SK-N-SH (cell line): ENCODE measurements at regions not wholly inside any gene's neighbourhood (a gene's known extent, or its start where the extent isn't known, plus 50 kb on each side); places are given as distances from the start of the nearest gene placed in this dataset.

Experiments
- CTCF ChIA-PET: fragments of 300-600, 350-600 bp; formaldehyde crosslinking; extraction: SDS; loops from one replicate; lab custom pipeline; 2021; lab: Yijun Ruan, JAX
- POLR2A ChIA-PET: fragments of 350-600 bp; sonication (Branson Sonifier 250); formaldehyde crosslinking; extraction: SDS; loops from one replicate; lab custom pipeline; 2020; ENCODE audit warnings: antibody characterized with exemption, inconsistent platforms; lab: Yijun Ruan, JAX
- DNase-seq: peaks from one replicate; pipeline ENCODE4 v3.0.0; 2012
- H2AFZ ChIP-seq: fragments of 200-600 bp; sonication (generic); 2 replicates; pipeline ENCODE4 v1.8.1; 2016; ENCODE audit warnings: antibody characterized with exemption, mild to moderate bottlenecking, low read depth
- H3F3A ChIP-seq: fragments of 200-600 bp; sonication (generic); replicated peaks from 2 replicates; pipeline ENCODE3; 2016; ENCODE audit warnings: antibody characterized with exemption, mild to moderate bottlenecking; ENCODE audit not compliant: insufficient read depth
- H3K27ac ChIP-seq, 2 experiments: fragments of 200-500 bp in 1 of 2; fragments of 200-600 bp in 1 of 2; sonication (Bioruptor generic) in 1 of 2; sonication (generic), shearing (Covaris generic) in 1 of 2; 2 replicates each; pipeline versions ENCODE4 v1.5.1 to v1.6.1; 2014 to 2016; ENCODE audit warnings: low read depth in 2 of 2, inconsistent platforms in 1 of 2, low read length in 1 of 2, mild to moderate bottlenecking in 1 of 2, mixed read lengths in 1 of 2
- H3K27me3 ChIP-seq: fragments of 200-600 bp; sonication (generic), shearing (Covaris generic); 2 replicates; pipeline ENCODE4 v1.6.1; 2016; ENCODE audit warnings: mixed run types; ENCODE audit not compliant: insufficient read depth
- H3K36me3 ChIP-seq, 2 experiments: fragments of 200-500 bp in 1 of 2; fragments of 200-600 bp in 1 of 2; sonication (Bioruptor generic) in 1 of 2; sonication (generic) in 1 of 2; replicated peaks in 1 of 2; 2 replicates each; pipeline versions ENCODE3 to v1.5.1; 2014 to 2016; ENCODE audit warnings: low read length in 1 of 2, mild to moderate bottlenecking in 1 of 2; ENCODE audit not compliant: insufficient read depth in 2 of 2, control insufficient read depth in 1 of 2
- H3K4me1 ChIP-seq, 2 experiments: fragments of 200-500 bp in 1 of 2; fragments of 200-600 bp in 1 of 2; sonication (Bioruptor generic) in 1 of 2; sonication (generic), shearing (Covaris generic) in 1 of 2; 2 replicates each; pipeline versions ENCODE4 v1.5.1 to v1.6.1; 2014 to 2016; ENCODE audit warnings: low read depth in 1 of 2, low read length in 1 of 2, mixed run types in 1 of 2; ENCODE audit not compliant: insufficient read depth in 2 of 2, control insufficient read depth in 1 of 2
- H3K4me2 ChIP-seq: fragments of 200-600 bp; sonication (generic), shearing (Covaris generic); 2 replicates; pipeline ENCODE4 v1.6.1; 2017; ENCODE audit warnings: mixed run types
- H3K4me3 ChIP-seq, 2 experiments: fragments of 200-500 bp in 1 of 2; fragments of 200-600 bp in 1 of 2; sonication (Bioruptor generic) in 1 of 2; sonication (generic), shearing (Covaris generic) in 1 of 2; 2 replicates each; pipeline versions ENCODE4 v1.5.1 to v1.8.1; 2014 to 2016; ENCODE audit warnings: low read depth in 2 of 2, inconsistent platforms in 1 of 2, low read length in 1 of 2, mild to moderate bottlenecking in 1 of 2, mixed read lengths in 1 of 2, moderate library complexity in 1 of 2
- H3K79me2 ChIP-seq: fragments of 200-600 bp; sonication (generic); 2 replicates; pipeline ENCODE4 v1.8.1; 2017; ENCODE audit warnings: mild to moderate bottlenecking; ENCODE audit not compliant: insufficient read depth
- H3K9ac ChIP-seq: fragments of 200-600 bp; sonication (generic); 2 replicates; pipeline ENCODE4 v1.6.1; 2017; ENCODE audit warnings: mixed run types
- H3K9me2 ChIP-seq: fragments of 200-600 bp; sonication (generic); 2 replicates; pipeline ENCODE4 v1.6.1; 2017; ENCODE audit warnings: mixed run types
- H3K9me3 ChIP-seq: fragments of 200-600 bp; sonication (generic); 2 replicates; pipeline ENCODE4 v1.6.1; 2017; ENCODE audit warnings: mixed run types, mild to moderate bottlenecking, moderate library complexity
- H4K20me1 ChIP-seq: fragments of 200-600 bp; sonication (generic); 2 replicates; pipeline ENCODE4 v1.6.1; 2017; ENCODE audit warnings: mild to moderate bottlenecking, mixed run types; ENCODE audit not compliant: insufficient read depth
- CHD2 ChIP-seq: fragments of 150-350 bp; IDR thresholded peaks from 2 replicates; pipeline ENCODE4 v1.6.1; 2018; ENCODE audit warnings: low read length; ENCODE audit not compliant: partially characterized antibody
- EP300 ChIP-seq, 2 experiments: IDR thresholded peaks; 2 replicates each; pipeline versions ENCODE4 v1.4.0 to v1.6.1; 2012; ENCODE audit warnings: borderline replicate concordance in 1 of 2, low read depth in 1 of 2, low read length in 1 of 2
- EZH2phosphoT487 ChIP-seq: fragments of 200-600 bp; sonication (generic); IDR thresholded peaks from 2 replicates; pipeline ENCODE4 v1.6.1; 2017; ENCODE audit warnings: low read depth, mixed run types, mild to moderate bottlenecking, antibody characterized with exemption, moderate library complexity, borderline replicate concordance
- FOSL2 ChIP-seq: IDR thresholded peaks from 2 replicates; pipeline ENCODE4 v1.4.0; 2012; ENCODE audit warnings: low read depth, mild to moderate bottlenecking, moderate library complexity, borderline replicate concordance
- FOXM1 ChIP-seq: IDR thresholded peaks from 2 replicates; pipeline ENCODE4 v1.4.0; 2012; ENCODE audit warnings: low read depth, mild to moderate bottlenecking
- GABPA ChIP-seq: IDR thresholded peaks from 2 replicates; pipeline ENCODE4 v1.4.0; 2012; ENCODE audit warnings: low read depth, mild to moderate bottlenecking
- GATA2 ChIP-seq: sonication (generic); formaldehyde crosslinking; IDR thresholded peaks from 2 replicates; pipeline ENCODE4 v1.5.0; 2020; ENCODE audit warnings: mild to moderate bottlenecking, missing genetic modification reagents
- JUND ChIP-seq: IDR thresholded peaks from 2 replicates; pipeline ENCODE4 v1.4.0; 2012
- MAX ChIP-seq: IDR thresholded peaks from 2 replicates; pipeline ENCODE4 v1.4.0; 2012; ENCODE audit warnings: low read depth
- MEF2A ChIP-seq: IDR thresholded peaks from 2 replicates; pipeline ENCODE4 v1.4.0; 2012; ENCODE audit warnings: low read depth, borderline replicate concordance
- MXI1 ChIP-seq: IDR thresholded peaks from 2 replicates; pipeline ENCODE4 v1.6.1; 2012; ENCODE audit warnings: mild to moderate bottlenecking, low read depth, low read length, improper control_type of control experiment
- POLR2AphosphoS5 ChIP-seq: IDR thresholded peaks from 2 replicates; pipeline ENCODE4 v1.6.1; 2012; ENCODE audit warnings: low read depth, low read length
- RCOR1 ChIP-seq: fragments of 150-350 bp; IDR thresholded peaks from 2 replicates; pipeline ENCODE4 v1.6.1; 2017; ENCODE audit warnings: antibody characterized with exemption, low read length
- SIN3A ChIP-seq: IDR thresholded peaks from 2 replicates; pipeline ENCODE4 v1.6.1; 2012; ENCODE audit warnings: low read depth, mild to moderate bottlenecking, low read length, moderate library complexity, borderline replicate concordance
- TAF1 ChIP-seq: IDR thresholded peaks from 2 replicates; pipeline ENCODE4 v1.6.1; 2012; ENCODE audit warnings: low read depth, mild to moderate bottlenecking, low read length, moderate library complexity, borderline replicate concordance
- TCF12 ChIP-seq: IDR thresholded peaks from 2 replicates; pipeline ENCODE4 v1.4.0; 2012
- TEAD4 ChIP-seq: IDR thresholded peaks from 2 replicates; pipeline ENCODE4 v1.4.0; 2012; ENCODE audit warnings: mild to moderate bottlenecking, borderline replicate concordance; ENCODE audit not compliant: insufficient read depth
- YY1 ChIP-seq: IDR thresholded peaks from 2 replicates; pipeline ENCODE4 v1.4.0; 2012; ENCODE audit warnings: low read depth, mild to moderate bottlenecking
- ZBTB33 ChIP-seq: IDR thresholded peaks from 2 replicates; pipeline ENCODE4 v1.4.0; 2012; ENCODE audit warnings: low read depth, borderline replicate concordance
- WGBS: methylation state at CpG from one replicate; pipeline ENCODE4 v1.1.6; 2017; ENCODE audit warnings: low lambda C conversion rate; 5-methylcytosine and 5-hydroxymethylcytosine counted together
- TF ChIP-seq, protein P1 (sequence below): fragments of 200-600 bp; sonication (generic); IDR thresholded peaks from 2 replicates; pipeline ENCODE4 v1.6.1; 2017; ENCODE audit warnings: antibody characterized with exemption, mild to moderate bottlenecking, moderate library complexity
- TF ChIP-seq, protein P2 (sequence below): IDR thresholded peaks from 2 replicates; pipeline ENCODE4 v1.6.1; 2012; ENCODE audit warnings: mild to moderate bottlenecking, low read depth, low read length, moderate library complexity

DNA sequence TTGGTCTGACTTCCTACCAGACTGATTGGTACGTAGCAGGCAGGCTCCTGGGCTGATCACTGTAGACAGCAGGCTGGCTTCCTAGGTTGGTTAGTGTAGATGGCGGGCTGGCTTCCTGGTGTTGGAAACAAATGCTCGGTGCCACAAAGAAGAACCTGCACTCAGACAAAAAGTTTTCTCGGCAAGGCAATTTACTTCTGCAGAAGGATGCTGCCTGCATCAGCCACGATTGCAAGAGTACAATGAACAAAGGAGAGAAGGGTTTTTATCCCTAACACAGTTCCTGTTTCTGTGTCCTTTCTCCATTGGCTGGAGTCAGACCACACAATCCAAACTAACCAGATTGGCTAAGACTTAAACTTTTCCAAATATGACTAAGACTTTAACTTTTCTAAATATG lies 123.6 kb upstream of the PPP2R2D start:
- Histone ChIP-seq H3K36me3 (no peaks in the 10 kb centered on the region), H3K4me1 (peaks cover 0 to 14% of the 10 kb centered on the region in 2 experiments; a peak in 1 of 4 replicates), H3K27ac (no peak overlapping the region), H3K9ac (no peak overlapping the region), H3K9me3 (no peaks in the 10 kb centered on the region), H3F3A (no peaks in the 10 kb centered on the region), H3K4me3 (no peak overlapping the region), H3K9me2 (no peaks in the 10 kb centered on the region), H3K4me2 (no peak overlapping the region), H4K20me1 (no peaks in the 10 kb centered on the region), H3K79me2 (no peaks in the 10 kb centered on the region), H2AFZ (no peak overlapping the region), H3K27me3 (no peaks in the 10 kb centered on the region)
- DNase-seq: no peak
- ChIA-PET POLR2A (no interaction called here), CTCF (interaction anchor here (1.4 kb wide), 1 partner anchor 10 kb away, joined by 4 read pairs; no protein-coding TSS in a partner anchor)
- no peak for TF ChIP-seq ZBTB33
- 13% methylated on average over 5 of the region's 5 CpGs for WGBS

DNA sequence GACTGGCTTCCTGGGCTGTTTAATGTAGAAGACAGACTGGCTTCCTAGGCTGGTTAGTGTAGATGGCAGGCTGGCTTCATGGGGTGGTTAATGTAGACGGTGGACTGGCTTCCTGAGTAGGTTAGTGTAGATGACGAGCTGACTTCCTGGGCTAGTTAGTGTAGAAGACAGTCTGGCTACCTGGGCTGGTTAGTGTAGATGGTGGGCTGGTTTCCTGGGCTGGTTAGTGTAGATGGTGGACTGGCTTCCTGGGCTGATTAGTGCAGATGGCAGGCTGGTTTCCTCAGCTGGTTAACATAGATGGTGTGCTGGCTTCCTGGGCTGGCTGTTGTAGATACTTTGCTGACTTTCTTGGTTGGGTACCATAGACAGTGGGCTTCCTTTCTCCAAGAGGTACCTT lies 122.9 kb upstream of the PPP2R2D start:
- H3K9ac ChIP-seq: no peak overlapping the region
- no peaks in the 10 kb centered on the region for H3K36me3 ChIP-seq
- TF ChIP-seq MXI1 (no peak), TAF1 (no peak), EZH2phosphoT487 (no peak), MEF2A (no peak), EP300 (IDR thresholded peaks at IDR 0.05; ENCODE audit: borderline replicate concordance in 1 of 2, low read depth in 1 of 2, low read length in 1 of 2) (no peak), FOSL2 (no peak), MAX (no peak), FOXM1 (no peak), GATA2 (CRISPR knock-in tag) (no peak), SIN3A (no peak), TCF12 (no peak), CHD2 (no peak), GABPA (no peak), RCOR1 (no peak), POLR2AphosphoS5 (no peak), TEAD4 (no peak), YY1 (no peak), JUND (no peak)
- TF ChIP-seq, protein P1, sequence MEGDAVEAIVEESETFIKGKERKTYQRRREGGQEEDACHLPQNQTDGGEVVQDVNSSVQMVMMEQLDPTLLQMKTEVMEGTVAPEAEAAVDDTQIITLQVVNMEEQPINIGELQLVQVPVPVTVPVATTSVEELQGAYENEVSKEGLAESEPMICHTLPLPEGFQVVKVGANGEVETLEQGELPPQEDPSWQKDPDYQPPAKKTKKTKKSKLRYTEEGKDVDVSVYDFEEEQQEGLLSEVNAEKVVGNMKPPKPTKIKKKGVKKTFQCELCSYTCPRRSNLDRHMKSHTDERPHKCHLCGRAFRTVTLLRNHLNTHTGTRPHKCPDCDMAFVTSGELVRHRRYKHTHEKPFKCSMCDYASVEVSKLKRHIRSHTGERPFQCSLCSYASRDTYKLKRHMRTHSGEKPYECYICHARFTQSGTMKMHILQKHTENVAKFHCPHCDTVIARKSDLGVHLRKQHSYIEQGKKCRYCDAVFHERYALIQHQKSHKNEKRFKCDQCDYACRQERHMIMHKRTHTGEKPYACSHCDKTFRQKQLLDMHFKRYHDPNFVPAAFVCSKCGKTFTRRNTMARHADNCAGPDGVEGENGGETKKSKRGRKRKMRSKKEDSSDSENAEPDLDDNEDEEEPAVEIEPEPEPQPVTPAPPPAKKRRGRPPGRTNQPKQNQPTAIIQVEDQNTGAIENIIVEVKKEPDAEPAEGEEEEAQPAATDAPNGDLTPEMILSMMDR: no peak
- TF ChIP-seq, protein P2, sequence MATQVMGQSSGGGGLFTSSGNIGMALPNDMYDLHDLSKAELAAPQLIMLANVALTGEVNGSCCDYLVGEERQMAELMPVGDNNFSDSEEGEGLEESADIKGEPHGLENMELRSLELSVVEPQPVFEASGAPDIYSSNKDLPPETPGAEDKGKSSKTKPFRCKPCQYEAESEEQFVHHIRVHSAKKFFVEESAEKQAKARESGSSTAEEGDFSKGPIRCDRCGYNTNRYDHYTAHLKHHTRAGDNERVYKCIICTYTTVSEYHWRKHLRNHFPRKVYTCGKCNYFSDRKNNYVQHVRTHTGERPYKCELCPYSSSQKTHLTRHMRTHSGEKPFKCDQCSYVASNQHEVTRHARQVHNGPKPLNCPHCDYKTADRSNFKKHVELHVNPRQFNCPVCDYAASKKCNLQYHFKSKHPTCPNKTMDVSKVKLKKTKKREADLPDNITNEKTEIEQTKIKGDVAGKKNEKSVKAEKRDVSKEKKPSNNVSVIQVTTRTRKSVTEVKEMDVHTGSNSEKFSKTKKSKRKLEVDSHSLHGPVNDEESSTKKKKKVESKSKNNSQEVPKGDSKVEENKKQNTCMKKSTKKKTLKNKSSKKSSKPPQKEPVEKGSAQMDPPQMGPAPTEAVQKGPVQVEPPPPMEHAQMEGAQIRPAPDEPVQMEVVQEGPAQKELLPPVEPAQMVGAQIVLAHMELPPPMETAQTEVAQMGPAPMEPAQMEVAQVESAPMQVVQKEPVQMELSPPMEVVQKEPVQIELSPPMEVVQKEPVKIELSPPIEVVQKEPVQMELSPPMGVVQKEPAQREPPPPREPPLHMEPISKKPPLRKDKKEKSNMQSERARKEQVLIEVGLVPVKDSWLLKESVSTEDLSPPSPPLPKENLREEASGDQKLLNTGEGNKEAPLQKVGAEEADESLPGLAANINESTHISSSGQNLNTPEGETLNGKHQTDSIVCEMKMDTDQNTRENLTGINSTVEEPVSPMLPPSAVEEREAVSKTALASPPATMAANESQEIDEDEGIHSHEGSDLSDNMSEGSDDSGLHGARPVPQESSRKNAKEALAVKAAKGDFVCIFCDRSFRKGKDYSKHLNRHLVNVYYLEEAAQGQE: no peak
- TF ChIP-seq, all 33 proteins: peak for 0
- DNase-seq: no peak
- Histone ChIP-seq H3K9me2 (no peaks in the 10 kb centered on the region), H2AFZ (no peak overlapping the region), H4K20me1 (no peaks in the 10 kb centered on the region), H3K4me2 (no peak overlapping the region), H3K9me3 (no peaks in the 10 kb centered on the region), H3K79me2 (no peaks in the 10 kb centered on the region), H3K4me1 (peaks cover 0 to 7% of the 10 kb centered on the region in 2 experiments; a peak in 1 of 4 replicates), H3K4me3 (no peak overlapping the region), H3K27me3 (no peaks in the 10 kb centered on the region), H3F3A (no peaks in the 10 kb centered on the region), H3K27ac (no peak overlapping the region)
- ChIA-PET POLR2A (no interaction called here), CTCF (interaction anchor here (1.4 kb wide), 1 partner anchor 9 kb away, joined by 4 read pairs; no protein-coding TSS in a partner anchor)
- WGBS: 13% methylated on average over 2 of the region's 2 CpGs
